Neural crest cell (in vitro differentiated cells): ENCODE measurements at regions not wholly inside any gene's neighbourhood (a gene's known extent, or its start where the extent isn't known, plus 50 kb on each side); places are given as distances from the start of the nearest gene placed in this dataset.

Experiments
- DNase-seq: peaks from one replicate; pipeline ENCODE4 v3.0.0; 2021; ENCODE audit warnings: low read depth, mixed read lengths, low spot score
- H3K27ac Mint-ChIP-seq: one replicate; pipeline ENCODE4 v1.8.0; 2021; ENCODE audit warnings: mild to moderate bottlenecking, mixed read lengths; ENCODE audit not compliant: unreplicated experiment
- H3K27me3 Mint-ChIP-seq: 2 replicates; pipeline ENCODE4 v1.8.0; 2021; ENCODE audit warnings: low read depth, mild to moderate bottlenecking, mixed read lengths
- H3K36me3 Mint-ChIP-seq: 2 replicates; pipeline ENCODE4 v1.8.0; 2021; ENCODE audit warnings: low read depth, mild to moderate bottlenecking, mixed read lengths
- H3K4me1 Mint-ChIP-seq: 2 replicates; pipeline ENCODE4 v1.8.0; 2021; ENCODE audit warnings: mixed read lengths
- H3K4me3 Mint-ChIP-seq: one replicate; pipeline ENCODE4 v1.8.0; 2021; ENCODE audit warnings: mild to moderate bottlenecking, mixed read lengths
- H3K9me3 Mint-ChIP-seq: 2 replicates; pipeline ENCODE4 v1.8.0; 2021; ENCODE audit warnings: mixed read lengths
- CTCF ChIP-seq: fragments of 200-600 bp; sonication (generic); conservative IDR thresholded peaks from 2 replicates; pipeline ENCODE4 v1.5.0; 2021; ENCODE audit warnings: antibody characterized with exemption, mild to moderate bottlenecking

GRCh38 chr2:187117483-187117882 lies 268.5 kb upstream of the ZSWIM2 start:
- peak overlapping the region; percentile 47 for H3K27ac Mint-ChIP-seq
- no peaks in the 10 kb centered on the region for H3K9me3 Mint-ChIP-seq
- H3K36me3 Mint-ChIP-seq = no peaks in the 10 kb centered on the region
- peaks cover 3% of the 10 kb centered on the region for H3K4me1 Mint-ChIP-seq
- no peak overlapping the region for H3K4me3 Mint-ChIP-seq
- H3K27me3 Mint-ChIP-seq = no peaks in the 10 kb centered on the region
- TF ChIP-seq CTCF = no peak
- DNase-seq = no peak

GRCh38 chr2:187115627-187116026 lies 266.7 kb upstream of the ZSWIM2 start:
- H3K9me3 Mint-ChIP-seq = no peaks in the 10 kb centered on the region
- no peak overlapping the region for H3K4me3 Mint-ChIP-seq
- no peaks in the 10 kb centered on the region for H3K36me3 Mint-ChIP-seq
- TF ChIP-seq CTCF = no peak
- no peak overlapping the region for H3K27ac Mint-ChIP-seq
- no peak for DNase-seq
- no peaks in the 10 kb centered on the region for H3K27me3 Mint-ChIP-seq
- peaks cover 3% of the 10 kb centered on the region for H3K4me1 Mint-ChIP-seq

- Mint-ChIP-seq H3K9me3 (no peaks in the 10 kb centered on the region), H3K4me3 (no peak overlapping the region), H3K27me3 (no peaks in the 10 kb centered on the region), H3K36me3 (no peaks in the 10 kb centered on the region), H3K4me1 (no peaks in the 10 kb centered on the region), H3K27ac (no peak overlapping the region)
- no peak for TF ChIP-seq CTCF
- no peak for DNase-seq
These were observed 258.0 kb upstream of the ZSWIM2 start for GRCh38 chr2:187107001-187107400.

- Mint-ChIP-seq H3K9me3 (no peaks in the 10 kb centered on the region), H3K27ac (no peak overlapping the region), H3K36me3 (no peaks in the 10 kb centered on the region), H3K27me3 (no peaks in the 10 kb centered on the region), H3K4me3 (no peak overlapping the region), H3K4me1 (no peaks in the 10 kb centered on the region)
- TF ChIP-seq CTCF = no peak
- DNase-seq = no peak
These were observed 256.2 kb upstream of the ZSWIM2 start for GRCh38 chr2:187105218-187105617.

GRCh38 chr2:187102381-187102780 lies 253.4 kb upstream of the ZSWIM2 start:
- H3K4me3 Mint-ChIP-seq = no peak overlapping the region
- H3K36me3 Mint-ChIP-seq = no peaks in the 10 kb centered on the region

More at GRCh38 chr2:187102381-187102780, 253.4 kb upstream of the ZSWIM2 start:
- DNase-seq = no peak
- Mint-ChIP-seq H3K27me3 (no peaks in the 10 kb centered on the region), H3K27ac (no peak overlapping the region), H3K9me3 (no peaks in the 10 kb centered on the region), H3K4me1 (no peaks in the 10 kb centered on the region)
- TF ChIP-seq CTCF = no peak
